H1 (cell line): ENCODE measurements at regions not wholly inside any gene's neighbourhood (a gene's known extent, or its start where the extent isn't known, plus 50 kb on each side); places are given as distances from the start of the nearest gene placed in this dataset.

Experiments
- CTCF ChIA-PET: fragments of 300-600 bp; sonication (Branson Sonifier 250); formaldehyde crosslinking; loops from one replicate; lab custom pipeline; 2021; ENCODE audit not compliant: partially characterized antibody; lab: Charles Lee
- POLR2A ChIA-PET: fragments of 300-600 bp; sonication (Branson Sonifier 250); formaldehyde crosslinking; loops from one replicate; lab custom pipeline; 2021; ENCODE audit warnings: inconsistent platforms; ENCODE audit not compliant: partially characterized antibody; lab: Charles Lee
- DNase-seq, 2 experiments: peaks; one replicate each; pipeline versions ENCODE4 v3.0.0 to v3.0.0-alpha.2; 2010 to 2022; ENCODE audit warnings: low spot score in 2 of 2, low read depth in 1 of 2, mixed read lengths in 1 of 2
- FAIRE-seq: peaks from 2 replicates; lab custom pipeline; 2011; peaks lifted over from hg19 to GRCh38; lab: Jason Lieb, UNC
- H2AFZ ChIP-seq: 2 replicates; pipeline ENCODE4 v1.8.1; 2012; ENCODE audit warnings: low read length, inconsistent platforms
- H2AK5ac ChIP-seq: 2 replicates; pipeline ENCODE4 v1.6.1; 2013; ENCODE audit warnings: low read depth, low read length
- H2BK120ac ChIP-seq: replicated peaks from 2 replicates; pipeline ENCODE3; 2013; ENCODE audit warnings: low read depth, low read length, inconsistent platforms
- H2BK12ac ChIP-seq: 2 replicates; pipeline ENCODE4 v1.6.1; 2013; ENCODE audit warnings: low read depth, low read length
- H2BK15ac ChIP-seq: 2 replicates; pipeline ENCODE4 v1.6.1; 2013; ENCODE audit warnings: low read length
- H2BK20ac ChIP-seq: 2 replicates; pipeline ENCODE4 v1.6.1; 2013; ENCODE audit warnings: low read length
- H2BK5ac ChIP-seq: 2 replicates; pipeline ENCODE4 v1.6.1; 2013; ENCODE audit warnings: low read depth, low read length
- H3K14ac ChIP-seq: 2 replicates; pipeline ENCODE4 v1.6.1; 2013; ENCODE audit warnings: inconsistent platforms; ENCODE audit not compliant: insufficient read length
- H3K18ac ChIP-seq: 2 replicates; pipeline ENCODE4 v1.6.1; 2013; ENCODE audit warnings: low read length; ENCODE audit errors: extremely low read depth
- H3K23ac ChIP-seq: 2 replicates; pipeline ENCODE4 v1.6.1; 2013; ENCODE audit warnings: inconsistent platforms; ENCODE audit not compliant: insufficient read length
- H3K23me2 ChIP-seq: 2 replicates; pipeline ENCODE4 v1.6.1; 2013; ENCODE audit warnings: low read depth, low read length
- H3K27ac ChIP-seq: 2 replicates; pipeline ENCODE4 v1.6.1; 2011; ENCODE audit warnings: low read depth, low read length, inconsistent platforms
- H3K27me3 ChIP-seq, 4 experiments: replicated peaks in 1 of 4; 1 replicate in 1 of 4; 2 replicates in 3 of 4; pipeline versions ENCODE4 v1.6.1 to v1.8.1; 2011 to 2013; ENCODE audit warnings: low read length in 3 of 4, mild to moderate bottlenecking in 3 of 4, inconsistent platforms in 2 of 4, mixed read lengths in 2 of 4, moderate library complexity in 1 of 4; ENCODE audit not compliant: control insufficient read depth in 3 of 4, insufficient read depth in 3 of 4; ENCODE audit errors: extremely low read depth in 1 of 4
- H3K36me3 ChIP-seq, 4 experiments: 2 replicates each; pipeline versions ENCODE4 v1.6.1 to v1.8.1; 2011 to 2013; ENCODE audit warnings: mild to moderate bottlenecking in 4 of 4, low read length in 3 of 4, moderate library complexity in 2 of 4, control low read depth in 1 of 4, inconsistent platforms in 1 of 4; ENCODE audit not compliant: insufficient read depth in 4 of 4, control insufficient read depth in 2 of 4
- H3K4ac ChIP-seq: replicated peaks from 2 replicates; pipeline ENCODE3; 2013; ENCODE audit warnings: low read length, low read depth, mixed read lengths, inconsistent platforms; ENCODE audit not compliant: insufficient read length
- H3K4me1 ChIP-seq, 4 experiments: replicated peaks in 1 of 4; 1 replicate in 1 of 4; 2 replicates in 3 of 4; pipeline versions ENCODE4 v1.6.1 to v1.8.1; 2011 to 2013; ENCODE audit warnings: low read length in 3 of 4, inconsistent platforms in 2 of 4, mixed read lengths in 1 of 4; ENCODE audit not compliant: insufficient read depth in 4 of 4, control insufficient read depth in 3 of 4
- H3K4me2 ChIP-seq, 2 experiments: 2 replicates each; pipeline versions ENCODE4 v1.6.1 to v1.8.1; 2011 to 2013; ENCODE audit warnings: low read depth in 2 of 2, low read length in 2 of 2, control low read depth in 1 of 2, inconsistent platforms in 1 of 2, mild to moderate bottlenecking in 1 of 2; ENCODE audit not compliant: insufficient read depth in 1 of 2
- H3K4me3 ChIP-seq, 4 experiments: fragments of 200-600, 300-600 bp in 1 of 4; sonication (generic), shearing (Covaris generic), sonication (Bioruptor Twin) in 1 of 4; 2 replicates each; pipeline versions ENCODE4 v1.5.1 to v1.8.1; 2011 to 2016; ENCODE audit warnings: low read length in 4 of 4, low read depth in 3 of 4, control low read depth in 2 of 4, inconsistent platforms in 2 of 4, mild to moderate bottlenecking in 2 of 4, mixed read lengths in 1 of 4, moderate library complexity in 1 of 4; ENCODE audit not compliant: insufficient read depth in 2 of 4; ENCODE audit errors: extremely low read depth in 1 of 4
- H3K56ac ChIP-seq: replicated peaks from 2 replicates; pipeline ENCODE3; 2013; ENCODE audit warnings: low read depth, mild to moderate bottlenecking, mixed read lengths, low read length, inconsistent platforms; ENCODE audit not compliant: insufficient read length
- H3K79me1 ChIP-seq: 2 replicates; pipeline ENCODE4 v1.6.1; 2013; ENCODE audit warnings: low read depth, low read length, control low read depth
- H3K79me2 ChIP-seq, 2 experiments: 2 replicates each; pipeline versions ENCODE4 v1.6.1 to v1.8.1; 2012 to 2013; ENCODE audit warnings: low read length in 2 of 2, mild to moderate bottlenecking in 2 of 2, inconsistent platforms in 1 of 2; ENCODE audit not compliant: insufficient read depth in 2 of 2, control insufficient read depth in 1 of 2
- H3K9ac ChIP-seq, 4 experiments: replicated peaks in 1 of 4; 1 replicate in 1 of 4; 2 replicates in 3 of 4; pipeline versions ENCODE4 v1.6.1 to v1.8.1; 2011 to 2013; ENCODE audit warnings: low read depth in 3 of 4, low read length in 3 of 4, control low read depth in 2 of 4, mild to moderate bottlenecking in 2 of 4, moderate library complexity in 2 of 4, inconsistent platforms in 1 of 4; ENCODE audit errors: extremely low read depth in 1 of 4
- H3K9me3 ChIP-seq, 2 experiments: 2 replicates each; pipeline versions ENCODE4 v1.6.1 to v1.8.1; 2012 to 2013; ENCODE audit warnings: mild to moderate bottlenecking in 2 of 2, moderate library complexity in 2 of 2, control low read depth in 1 of 2, inconsistent platforms in 1 of 2, low read depth in 1 of 2, low read length in 1 of 2, mixed read lengths in 1 of 2; ENCODE audit not compliant: insufficient read depth in 2 of 2
- H4K20me1 ChIP-seq, 2 experiments: replicated peaks in 1 of 2; 2 replicates each; pipeline versions ENCODE3 to v1.8.1; 2011 to 2013; ENCODE audit warnings: inconsistent platforms in 2 of 2, low read length in 2 of 2, mild to moderate bottlenecking in 1 of 2; ENCODE audit not compliant: insufficient read depth in 2 of 2, control insufficient read depth in 1 of 2
- H4K5ac ChIP-seq: 2 replicates; pipeline ENCODE4 v1.6.1; 2013; ENCODE audit warnings: low read length, low read depth, mixed read lengths, inconsistent platforms; ENCODE audit not compliant: insufficient read length
- H4K8ac ChIP-seq: 2 replicates; pipeline ENCODE4 v1.8.0; 2013; ENCODE audit warnings: mild to moderate bottlenecking, moderate library complexity, low read length, inconsistent platforms; ENCODE audit not compliant: insufficient read depth; ENCODE audit errors: extremely low read depth
- H4K91ac ChIP-seq: replicated peaks from 2 replicates; pipeline ENCODE3; 2013; ENCODE audit warnings: low read length, mixed read lengths, inconsistent platforms; ENCODE audit not compliant: insufficient read length
- BCL11A ChIP-seq, 2 experiments: IDR thresholded peaks; one replicate each; pipeline ENCODE4 v1.6.1; 2011; ENCODE audit warnings: low read depth in 2 of 2, low read length in 2 of 2, mild to moderate bottlenecking in 2 of 2
- FOSL1 ChIP-seq: IDR thresholded peaks from 2 replicates; pipeline ENCODE4 v1.6.1; 2011; ENCODE audit warnings: mild to moderate bottlenecking, low read depth, low read length, moderate library complexity; ENCODE audit not compliant: insufficient read depth
- GABPA ChIP-seq: IDR thresholded peaks from 2 replicates; pipeline ENCODE4 v1.6.1; 2011; ENCODE audit warnings: mild to moderate bottlenecking, low read length, moderate library complexity, borderline replicate concordance; ENCODE audit not compliant: insufficient read depth
- GTF2F1 ChIP-seq: IDR thresholded peaks from 2 replicates; pipeline ENCODE4 v1.6.1; 2012; ENCODE audit warnings: low read depth, low read length, improper control_type of control experiment, borderline replicate concordance
- JUND ChIP-seq: IDR thresholded peaks from 2 replicates; pipeline ENCODE4 v1.6.1; 2011; ENCODE audit warnings: mild to moderate bottlenecking, improper control_type of control experiment, low read length
- NRF1 ChIP-seq: IDR thresholded peaks from 2 replicates; pipeline ENCODE4 v1.6.1; 2011; ENCODE audit warnings: mild to moderate bottlenecking, low read depth, low read length, improper control_type of control experiment
- PHF8 ChIP-seq: fragments of 200-600 bp; sonication (generic); conservative IDR thresholded peaks from 2 replicates; pipeline ENCODE4 v1.7.1; 2012; ENCODE audit warnings: low read depth, mild to moderate bottlenecking, inconsistent platforms, low read length, moderate library complexity
- RBBP5 ChIP-seq: IDR thresholded peaks from 2 replicates; pipeline ENCODE4 v1.7.1; 2012; ENCODE audit warnings: low read depth, mild to moderate bottlenecking, inconsistent platforms, low read length, moderate library complexity, borderline replicate concordance
- RXRA ChIP-seq: IDR thresholded peaks from 2 replicates; pipeline ENCODE4 v1.6.1; 2011; ENCODE audit warnings: low read depth, mild to moderate bottlenecking, low read length, moderate library complexity; ENCODE audit not compliant: insufficient read depth
- SAP30 ChIP-seq: fragments of 300-600 bp; sonication (generic); IDR thresholded peaks from 2 replicates; pipeline ENCODE4 v1.7.1; 2012; ENCODE audit warnings: low read length, moderate library complexity, mild to moderate bottlenecking, inconsistent platforms; ENCODE audit not compliant: insufficient read depth, insufficient replicate concordance
- SIX5 ChIP-seq: IDR thresholded peaks from 2 replicates; pipeline ENCODE4 v1.6.1; 2011; ENCODE audit warnings: mild to moderate bottlenecking, low read depth, low read length
- SP2 ChIP-seq: IDR thresholded peaks from 2 replicates; pipeline ENCODE4 v1.6.1; 2012; ENCODE audit warnings: mild to moderate bottlenecking, low read length, inconsistent platforms
- TAF7 ChIP-seq: optimal IDR thresholded peaks from 2 replicates; pipeline ENCODE3; 2011; ENCODE audit warnings: low read depth, mild to moderate bottlenecking, inconsistent platforms, low read length, moderate library complexity, borderline replicate concordance
- ZNF274 ChIP-seq: IDR thresholded peaks from 2 replicates; pipeline ENCODE4 v1.7.0; 2012; ENCODE audit warnings: low read length, borderline replicate concordance; ENCODE audit errors: extremely low read depth
- whole genome bisulfite sequencing, 2 experiments: shearing (Covaris generic) in 1 of 2; methylation state at CpG; one replicate each; pipeline versions ENCODE4 v1.1.6 to v1.1.7; 2013 to 2015; ENCODE audit warnings: low lambda C conversion rate in 2 of 2, mixed read lengths in 2 of 2, inconsistent platforms in 1 of 2, low coverage in 1 of 2, missing lambda C conversion rate in 1 of 2; ENCODE audit not compliant: insufficient replicate concordance in 2 of 2, insufficient coverage in 1 of 2, insufficient read length in 1 of 2; ENCODE audit errors: extremely low coverage in 1 of 2, missing lambda C conversion rate in 1 of 2; 5-methylcytosine and 5-hydroxymethylcytosine counted together

DNA sequence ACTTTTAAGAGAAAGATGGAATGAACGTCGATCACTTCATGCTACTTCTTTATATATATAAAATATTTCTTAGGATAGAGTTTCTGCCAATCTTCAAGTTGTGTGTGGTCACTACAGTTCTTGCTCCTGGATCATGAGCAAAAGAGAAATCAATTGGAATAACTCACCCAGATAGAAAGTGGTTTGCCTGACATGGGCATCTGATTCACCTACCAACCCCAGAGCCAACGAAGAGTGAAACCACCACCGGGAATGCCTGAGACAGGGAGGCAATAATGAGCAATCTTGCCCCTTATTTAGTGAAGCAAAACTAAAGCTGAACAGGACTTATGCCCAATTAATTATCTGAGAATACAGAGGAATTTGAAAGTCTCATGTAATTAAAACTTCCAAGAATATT, 250.2 kb upstream of the REG3G start:
- Histone ChIP-seq H3K56ac (no peak overlapping the region), H3K4ac (no peak overlapping the region), H3K9me3 (peaks cover 0 to 8% of the 10 kb centered on the region in 2 experiments; a peak in 1 of 4 replicates), H3K27ac (no peak overlapping the region), H4K8ac (no peak overlapping the region), H2BK15ac (no peak overlapping the region), H2AFZ (no peak overlapping the region), H3K18ac (no peak overlapping the region), H4K91ac (no peak overlapping the region), H4K5ac (no peak overlapping the region), H3K23ac (no peak overlapping the region), H2BK20ac (no peak overlapping the region), H3K79me1 (no peaks in the 10 kb centered on the region), H2BK12ac (no peak overlapping the region), H3K4me2 (no peak overlapping the region), H3K23me2 (no peaks in the 10 kb centered on the region), H3K79me2 (no peaks in the 10 kb centered on the region), H3K9ac (no peak overlapping the region), H2BK5ac (no peak overlapping the region), H2AK5ac (no peak overlapping the region), H3K27me3 (no peaks in the 10 kb centered on the region), H2BK120ac (no peak overlapping the region), H3K4me1 (no peaks in the 10 kb centered on the region), H3K36me3 (no peaks in the 10 kb centered on the region), H4K20me1 (no peaks in the 10 kb centered on the region), H3K14ac (no peak overlapping the region), H3K4me3 (no peak overlapping the region)
- FAIRE-seq (no peak), DNase-seq (no peak)
- CTCF ChIA-PET = interaction anchor here (0.6 to 1.6 kb wide), 2 partner anchors 8 to 1823 kb away, joined by 3 to 5 read pairs; no protein-coding TSS in a partner anchor
- 87% methylated on average over 4 of the region's 4 CpGs; no CpG with 5 or more reads in 1 of the 2 experiments for WGBS, 2 experiments
- POLR2A ChIA-PET = no interaction called here
- TF ChIP-seq GABPA = no peak
- no peak for TF ChIP-seq RBBP5
- no peak for TF ChIP-seq PHF8
- TF ChIP-seq FOSL1 = no peak
- no peak for TF ChIP-seq NRF1
- no peak for TF ChIP-seq TAF7
- no peak for TF ChIP-seq SIX5
- TF ChIP-seq GTF2F1 = no peak
- no peak for TF ChIP-seq SP2
- TF ChIP-seq JUND = no peak
- no peak for TF ChIP-seq ZNF274
- no peak for TF ChIP-seq BCL11A (IDR thresholded peaks at IDR 0.05; ENCODE audit: low read depth in 2 of 2, low read length in 2 of 2)
- TF ChIP-seq RXRA = no peak
- TF ChIP-seq SAP30 = no peak
